ENCODE measurements at regions not wholly inside any gene's neighbourhood (a gene's known extent, or its start where the extent isn't known, plus 50 kb on each side); places are given as distances from the start of the nearest gene placed in this dataset.

DNA sequence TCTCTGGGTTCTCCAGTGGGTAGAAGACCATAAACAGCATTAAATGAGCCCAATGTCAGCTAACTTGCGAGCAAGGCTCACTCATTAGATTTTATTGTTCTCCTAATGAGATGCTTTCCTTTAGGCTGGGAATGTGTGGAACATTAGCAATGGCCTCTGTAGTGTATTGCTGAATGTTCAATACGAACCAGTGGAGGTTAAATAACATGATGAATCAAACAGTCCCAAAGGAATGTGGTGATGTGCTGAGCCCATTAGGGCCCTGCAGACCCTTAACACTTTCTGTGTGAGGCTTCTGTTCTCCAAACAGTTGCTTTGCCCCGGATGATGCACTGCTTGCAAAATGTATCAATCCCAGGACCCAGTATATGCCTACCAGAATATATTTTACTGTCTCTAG, 225.5 kb downstream of the ATG4C start:
- intact Hi-C loops (cut with micrococcal nuclease) = loop anchor here (5.0 kb wide), 1 partner anchor 528 kb away; no protein-coding TSS in a partner anchor
- Histone ChIP-seq H3K27me3 (ENCODE audit: insufficient read depth, low read length) (0 out of 2 replicates have a peak, but pooled peaks cover under 1% of the 10 kb centered on the region), H3K4me2 (ENCODE audit: low read length) (no peak overlapping the region), H3K36me3 (ENCODE audit: control insufficient read depth in 1 of 2, insufficient read depth in 2 of 2, low read length in 2 of 2) (no peaks in the 10 kb centered on the region), H3K4me3 (replicated peaks in 1 of 2; ENCODE audit: low read depth in 1 of 2, low read length in 2 of 2) (no peak overlapping the region), H3K9ac (ENCODE audit: low read length) (no peak overlapping the region), H3K27ac (ENCODE audit: low read depth, low read length) (no peak overlapping the region), H3K9me3 (ENCODE audit: control insufficient read depth in 1 of 2, insufficient read depth in 1 of 2, low read depth in 1 of 2, low read length in 2 of 2) (no peaks in the 10 kb centered on the region), H3K4me1 (ENCODE audit: control insufficient read depth in 1 of 2, insufficient read depth in 2 of 2, low read length in 2 of 2) (no peaks in the 10 kb centered on the region), H3K79me2 (ENCODE audit: insufficient read depth, low read length) (no peaks in the 10 kb centered on the region), H3K9me2 (ENCODE audit: insufficient read depth) (no peaks in the 10 kb centered on the region), H2AFZ (ENCODE audit: low read depth, low read length, poor library complexity, severe bottlenecking) (no peak overlapping the region), H4K20me1 (ENCODE audit: insufficient read depth) (no peaks in the 10 kb centered on the region)
- RAD21 ChIA-PET (ENCODE audit: low non-redundant PET in 1 of 2, low total read pairs in 2 of 2, uncharacterized antibody in 2 of 2, unreplicated experiment in 2 of 2) = no interaction called here
- no peak for DNase-seq (ENCODE audit: low read depth, low spot score)
- BruUV-seq (replicated peaks) = no TSS peak
- no peak for ATAC-seq
- TF ChIP-seq EGR1 (IDR thresholded peaks at IDR 0.05; ENCODE audit: low read depth) = no peak
- TF ChIP-seq JUND (IDR thresholded peaks at IDR 0.05) = no peak
- TF ChIP-seq SIN3A (IDR thresholded peaks at IDR 0.05; ENCODE audit: low read depth) = no peak
- no peak for TF ChIP-seq POLR2AphosphoS5 (IDR thresholded peaks at IDR 0.05; ENCODE audit: low read depth, low read length)
- TF ChIP-seq, protein P1, sequence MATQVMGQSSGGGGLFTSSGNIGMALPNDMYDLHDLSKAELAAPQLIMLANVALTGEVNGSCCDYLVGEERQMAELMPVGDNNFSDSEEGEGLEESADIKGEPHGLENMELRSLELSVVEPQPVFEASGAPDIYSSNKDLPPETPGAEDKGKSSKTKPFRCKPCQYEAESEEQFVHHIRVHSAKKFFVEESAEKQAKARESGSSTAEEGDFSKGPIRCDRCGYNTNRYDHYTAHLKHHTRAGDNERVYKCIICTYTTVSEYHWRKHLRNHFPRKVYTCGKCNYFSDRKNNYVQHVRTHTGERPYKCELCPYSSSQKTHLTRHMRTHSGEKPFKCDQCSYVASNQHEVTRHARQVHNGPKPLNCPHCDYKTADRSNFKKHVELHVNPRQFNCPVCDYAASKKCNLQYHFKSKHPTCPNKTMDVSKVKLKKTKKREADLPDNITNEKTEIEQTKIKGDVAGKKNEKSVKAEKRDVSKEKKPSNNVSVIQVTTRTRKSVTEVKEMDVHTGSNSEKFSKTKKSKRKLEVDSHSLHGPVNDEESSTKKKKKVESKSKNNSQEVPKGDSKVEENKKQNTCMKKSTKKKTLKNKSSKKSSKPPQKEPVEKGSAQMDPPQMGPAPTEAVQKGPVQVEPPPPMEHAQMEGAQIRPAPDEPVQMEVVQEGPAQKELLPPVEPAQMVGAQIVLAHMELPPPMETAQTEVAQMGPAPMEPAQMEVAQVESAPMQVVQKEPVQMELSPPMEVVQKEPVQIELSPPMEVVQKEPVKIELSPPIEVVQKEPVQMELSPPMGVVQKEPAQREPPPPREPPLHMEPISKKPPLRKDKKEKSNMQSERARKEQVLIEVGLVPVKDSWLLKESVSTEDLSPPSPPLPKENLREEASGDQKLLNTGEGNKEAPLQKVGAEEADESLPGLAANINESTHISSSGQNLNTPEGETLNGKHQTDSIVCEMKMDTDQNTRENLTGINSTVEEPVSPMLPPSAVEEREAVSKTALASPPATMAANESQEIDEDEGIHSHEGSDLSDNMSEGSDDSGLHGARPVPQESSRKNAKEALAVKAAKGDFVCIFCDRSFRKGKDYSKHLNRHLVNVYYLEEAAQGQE (IDR thresholded peaks at IDR 0.05; ENCODE audit: low read depth) = no peak
- TF ChIP-seq, protein P2, sequence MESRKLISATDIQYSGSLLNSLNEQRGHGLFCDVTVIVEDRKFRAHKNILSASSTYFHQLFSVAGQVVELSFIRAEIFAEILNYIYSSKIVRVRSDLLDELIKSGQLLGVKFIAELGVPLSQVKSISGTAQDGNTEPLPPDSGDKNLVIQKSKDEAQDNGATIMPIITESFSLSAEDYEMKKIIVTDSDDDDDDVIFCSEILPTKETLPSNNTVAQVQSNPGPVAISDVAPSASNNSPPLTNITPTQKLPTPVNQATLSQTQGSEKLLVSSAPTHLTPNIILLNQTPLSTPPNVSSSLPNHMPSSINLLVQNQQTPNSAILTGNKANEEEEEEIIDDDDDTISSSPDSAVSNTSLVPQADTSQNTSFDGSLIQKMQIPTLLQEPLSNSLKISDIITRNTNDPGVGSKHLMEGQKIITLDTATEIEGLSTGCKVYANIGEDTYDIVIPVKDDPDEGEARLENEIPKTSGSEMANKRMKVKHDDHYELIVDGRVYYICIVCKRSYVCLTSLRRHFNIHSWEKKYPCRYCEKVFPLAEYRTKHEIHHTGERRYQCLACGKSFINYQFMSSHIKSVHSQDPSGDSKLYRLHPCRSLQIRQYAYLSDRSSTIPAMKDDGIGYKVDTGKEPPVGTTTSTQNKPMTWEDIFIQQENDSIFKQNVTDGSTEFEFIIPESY (IDR thresholded peaks at IDR 0.05; ENCODE audit: extremely low read depth, insufficient replicate concordance, low read length) = no peak
- TF ChIP-seq EZH2 (IDR thresholded peaks at IDR 0.05) = no peak
- no peak for TF ChIP-seq SRF (IDR thresholded peaks at IDR 0.05; ENCODE audit: low read depth)
- no peak for TF ChIP-seq ZNF274 (IDR thresholded peaks at IDR 0.05; ENCODE audit: low read depth, low read length)
- TF ChIP-seq, protein P3, sequence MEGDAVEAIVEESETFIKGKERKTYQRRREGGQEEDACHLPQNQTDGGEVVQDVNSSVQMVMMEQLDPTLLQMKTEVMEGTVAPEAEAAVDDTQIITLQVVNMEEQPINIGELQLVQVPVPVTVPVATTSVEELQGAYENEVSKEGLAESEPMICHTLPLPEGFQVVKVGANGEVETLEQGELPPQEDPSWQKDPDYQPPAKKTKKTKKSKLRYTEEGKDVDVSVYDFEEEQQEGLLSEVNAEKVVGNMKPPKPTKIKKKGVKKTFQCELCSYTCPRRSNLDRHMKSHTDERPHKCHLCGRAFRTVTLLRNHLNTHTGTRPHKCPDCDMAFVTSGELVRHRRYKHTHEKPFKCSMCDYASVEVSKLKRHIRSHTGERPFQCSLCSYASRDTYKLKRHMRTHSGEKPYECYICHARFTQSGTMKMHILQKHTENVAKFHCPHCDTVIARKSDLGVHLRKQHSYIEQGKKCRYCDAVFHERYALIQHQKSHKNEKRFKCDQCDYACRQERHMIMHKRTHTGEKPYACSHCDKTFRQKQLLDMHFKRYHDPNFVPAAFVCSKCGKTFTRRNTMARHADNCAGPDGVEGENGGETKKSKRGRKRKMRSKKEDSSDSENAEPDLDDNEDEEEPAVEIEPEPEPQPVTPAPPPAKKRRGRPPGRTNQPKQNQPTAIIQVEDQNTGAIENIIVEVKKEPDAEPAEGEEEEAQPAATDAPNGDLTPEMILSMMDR (IDR thresholded peaks at IDR 0.05 in 2 of 3, conservative IDR thresholded peaks at IDR 0.05 in 1 of 3; ENCODE audit: borderline replicate concordance in 1 of 3, insufficient read depth in 1 of 3, low read depth in 2 of 3, low read length in 2 of 3) = no peak
- TF ChIP-seq ELF1 (IDR thresholded peaks at IDR 0.05; ENCODE audit: borderline replicate concordance, low read depth) = no peak
- no peak for TF ChIP-seq RAD21 (IDR thresholded peaks at IDR 0.05; ENCODE audit: low read depth)
- no peak for TF ChIP-seq ZFX (IDR thresholded peaks at IDR 0.05)
- no peak for TF ChIP-seq POLR2A (IDR thresholded peaks at IDR 0.05; ENCODE audit: borderline replicate concordance, extremely low read depth, insufficient read depth, insufficient read length)
- TF ChIP-seq, protein P4, sequence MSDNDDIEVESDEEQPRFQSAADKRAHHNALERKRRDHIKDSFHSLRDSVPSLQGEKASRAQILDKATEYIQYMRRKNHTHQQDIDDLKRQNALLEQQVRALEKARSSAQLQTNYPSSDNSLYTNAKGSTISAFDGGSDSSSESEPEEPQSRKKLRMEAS (IDR thresholded peaks at IDR 0.05) = no peak
- no peak for TF ChIP-seq YY1 (IDR thresholded peaks at IDR 0.05; ENCODE audit: extremely low read depth, insufficient replicate concordance, low read depth, low read length)
- POLR2A ChIA-PET = no interaction called here
- CTCF ChIA-PET = no interaction called here
